NCI-H526 treated with DMSO at 0.1 percent for 48 hours (cell line): ENCODE measurements at regions not wholly inside any gene's neighbourhood (a gene's known extent, or its start where the extent isn't known, plus 50 kb on each side); places are given as distances from the start of the nearest gene placed in this dataset.
"Not testable (repeated sequence)": the region's sequence is repeated elsewhere in the genome, so short reads cannot be mapped to it uniquely, and the experiment has no call there.

Experiments
- DNase-seq: peaks from one replicate; lab custom pipeline; 2025; lab: John Stamatoyannopoulos, UW

DNA sequence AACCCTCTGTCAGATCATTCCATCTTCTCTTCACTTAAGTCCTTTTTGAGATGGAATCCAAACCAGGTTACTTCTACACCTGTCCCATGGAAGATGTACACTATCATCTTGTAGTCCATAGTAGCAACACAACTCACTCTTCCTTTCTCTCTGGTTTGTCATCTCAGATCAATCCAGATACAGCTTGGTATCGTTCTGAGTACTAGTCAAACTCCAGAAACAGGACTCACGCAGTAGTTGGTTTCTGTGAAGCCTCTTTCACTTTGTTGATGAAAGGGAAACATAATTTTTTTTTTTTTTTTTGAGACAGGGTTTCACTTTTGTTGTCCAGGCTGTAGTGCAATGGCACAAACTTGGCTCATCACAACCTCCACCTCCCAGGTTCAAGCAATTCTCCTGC lies 484.0 kb downstream of the PRDM9 start:
- no peak for DNase-seq

DNA sequence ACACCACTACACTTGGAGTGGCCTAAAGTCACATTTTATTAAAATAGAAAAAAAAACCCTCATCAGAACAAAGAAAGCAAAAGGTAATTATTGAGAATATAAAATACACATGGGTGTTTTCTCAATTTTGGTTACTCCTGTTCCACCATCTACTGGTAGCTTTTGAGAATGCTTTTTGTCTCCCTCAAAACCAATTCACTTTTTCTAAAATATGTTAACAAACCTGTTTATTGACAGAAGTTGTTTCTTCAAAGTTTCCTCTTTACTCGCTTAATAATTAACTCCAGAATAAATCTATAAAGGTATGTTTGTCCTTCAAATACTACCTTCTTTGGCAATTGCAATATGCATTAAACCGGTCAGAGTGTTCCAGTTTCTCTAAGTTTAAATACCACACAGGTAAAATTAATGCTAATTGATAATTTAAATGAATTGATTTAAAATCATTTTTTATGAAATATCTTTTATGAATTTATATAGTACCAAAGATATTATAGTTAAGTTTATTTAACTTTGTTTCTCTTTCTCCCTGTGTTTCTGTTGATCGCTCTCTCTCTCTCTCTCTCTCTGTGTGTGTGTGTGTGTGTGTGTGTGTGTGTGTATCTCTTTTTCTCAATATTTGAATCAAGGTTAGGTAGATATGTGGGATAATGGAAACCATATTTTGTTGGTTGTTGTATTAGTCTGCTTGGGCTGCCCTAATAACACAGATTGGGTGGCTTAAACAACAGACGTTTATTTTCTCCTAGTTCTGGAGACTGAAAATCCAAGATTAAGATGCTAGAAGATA lies 487.4 kb downstream of the PRDM9 start:
- DNase-seq, result no peak

DNA sequence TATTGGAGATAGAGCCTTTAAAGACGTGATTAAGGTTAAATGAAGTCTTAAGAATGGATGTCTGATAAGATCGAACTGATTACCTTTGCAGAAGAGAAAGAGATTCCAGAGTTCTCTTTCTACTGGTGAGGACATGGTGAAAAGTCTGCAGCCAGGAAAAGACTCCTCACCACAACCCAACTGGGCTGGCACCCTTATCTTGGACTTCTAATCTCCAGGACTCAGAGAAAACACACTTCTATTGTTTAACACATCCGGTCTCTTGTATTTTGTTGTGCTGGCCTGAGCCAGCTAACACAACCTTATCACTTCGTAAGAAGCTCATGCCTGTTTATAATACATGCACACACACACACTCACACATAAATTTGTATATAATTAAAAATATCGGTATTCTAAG lies 489.1 kb downstream of the PRDM9 start:
- no peak for DNase-seq

DNA sequence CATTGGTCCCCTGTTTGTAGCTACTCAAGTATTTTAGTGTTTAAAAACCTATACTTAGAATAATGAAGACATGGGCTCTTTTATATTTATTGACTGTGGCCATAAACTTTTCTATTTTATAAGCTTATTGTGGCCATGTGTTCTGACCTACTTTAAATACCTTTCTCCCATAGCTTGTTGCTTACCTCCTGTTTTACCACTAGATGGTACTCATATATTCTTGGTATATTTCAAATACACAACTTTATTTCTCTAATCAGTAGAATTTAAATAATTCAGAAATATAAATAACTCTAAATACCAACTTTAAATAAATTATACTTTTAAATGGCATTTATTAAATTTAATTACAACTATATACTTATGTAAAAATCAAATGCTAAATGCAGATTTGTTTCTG lies 498.0 kb downstream of the PRDM9 start:
- DNase-seq, result peak; percentile 8

DNA sequence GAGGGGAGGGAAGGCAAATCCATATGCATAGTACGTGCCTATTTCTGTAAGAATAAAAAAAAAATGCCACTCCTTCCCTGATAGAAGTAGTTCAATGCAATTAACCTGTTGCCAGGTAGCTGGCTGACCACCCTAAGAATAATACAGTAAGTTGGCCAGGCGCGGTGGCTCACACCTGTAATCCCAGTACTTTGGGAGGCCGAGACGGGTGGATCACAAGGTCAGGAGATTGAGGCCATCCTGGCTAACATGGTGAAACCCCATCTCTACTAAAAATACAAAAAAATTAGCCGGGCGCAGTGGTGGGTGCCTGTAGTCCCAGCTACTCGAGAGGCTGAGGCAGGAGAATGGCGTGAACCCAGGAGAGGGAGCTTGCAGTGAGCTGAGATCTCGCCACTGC lies 510.3 kb downstream of the PRDM9 start:
- DNase-seq, result not testable (repeated sequence)

DNA sequence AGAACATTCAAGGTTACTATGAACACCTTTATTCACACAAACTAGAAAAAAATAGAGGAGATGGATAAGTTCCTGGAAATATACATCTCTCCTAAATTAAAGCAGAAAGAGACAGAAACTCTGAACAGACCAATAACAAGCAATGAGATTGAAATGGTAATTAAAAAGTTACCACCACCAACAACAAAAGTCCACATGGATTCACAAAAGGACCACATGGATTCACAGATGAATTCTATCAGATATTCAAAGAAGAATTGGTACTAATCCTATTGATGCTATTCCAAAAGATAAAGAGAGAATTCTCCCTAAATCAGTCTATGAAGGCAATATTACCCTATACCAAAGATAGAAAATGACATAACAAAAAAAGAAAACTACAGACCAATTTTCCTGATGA lies 518.9 kb downstream of the PRDM9 start:
- no peak for DNase-seq

DNA sequence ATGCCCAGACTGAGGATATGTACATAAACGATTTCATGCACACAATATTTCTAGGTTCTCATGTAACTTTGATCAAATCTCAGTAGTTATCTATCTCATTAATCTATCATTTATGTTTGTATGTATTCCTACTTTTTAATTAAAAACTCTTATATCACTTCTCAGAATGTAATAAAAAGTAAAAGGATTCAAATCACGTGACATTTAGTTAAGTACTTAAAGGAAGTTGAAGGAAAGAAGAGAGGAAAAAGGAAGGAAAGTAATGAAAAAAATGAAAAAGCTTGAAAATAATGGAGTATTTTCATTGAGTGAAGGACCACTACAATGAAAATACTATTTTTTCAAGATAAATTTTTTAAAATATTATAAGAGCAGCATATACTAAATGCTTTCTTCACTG lies 535.3 kb downstream of the PRDM9 start:
- DNase-seq, result no peak

DNA sequence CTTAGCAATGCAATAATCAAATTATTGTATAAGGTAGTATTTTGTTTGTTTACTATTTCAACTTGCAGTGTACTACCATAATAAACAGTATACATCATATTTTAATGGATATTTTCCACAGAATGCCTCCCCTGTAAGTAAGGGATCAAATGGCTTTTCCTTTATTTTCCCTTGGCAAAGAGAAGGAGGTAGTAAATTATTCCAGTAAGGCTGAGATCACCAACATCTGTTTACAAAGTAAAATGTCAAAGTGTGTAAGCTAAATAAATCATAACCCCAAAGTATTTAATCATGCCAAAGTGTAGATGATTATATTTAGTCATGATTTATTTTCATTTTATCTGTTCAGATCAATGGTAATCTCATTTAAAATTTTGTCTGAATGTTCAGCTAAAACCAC lies 537.6 kb downstream of the PRDM9 start:
- no peak for DNase-seq

DNA sequence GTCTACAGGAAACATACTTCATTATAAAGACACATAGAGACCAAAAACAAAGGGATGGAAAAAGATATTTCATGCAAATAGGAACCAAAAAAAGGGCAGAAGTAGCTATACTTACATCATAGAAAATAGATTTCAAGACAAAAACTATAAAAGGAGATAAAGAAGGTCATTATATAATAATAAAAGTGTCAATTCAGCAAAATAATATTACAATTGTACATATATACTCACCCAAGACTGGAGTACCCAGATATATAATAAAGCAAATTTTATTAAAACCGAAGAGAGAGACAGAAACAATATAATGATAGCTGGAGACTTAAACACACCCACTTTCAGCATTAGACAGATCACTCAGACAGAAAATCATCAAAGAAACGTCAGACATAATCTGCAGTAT lies 546.3 kb downstream of the PRDM9 start:
- DNase-seq, result no peak

DNA sequence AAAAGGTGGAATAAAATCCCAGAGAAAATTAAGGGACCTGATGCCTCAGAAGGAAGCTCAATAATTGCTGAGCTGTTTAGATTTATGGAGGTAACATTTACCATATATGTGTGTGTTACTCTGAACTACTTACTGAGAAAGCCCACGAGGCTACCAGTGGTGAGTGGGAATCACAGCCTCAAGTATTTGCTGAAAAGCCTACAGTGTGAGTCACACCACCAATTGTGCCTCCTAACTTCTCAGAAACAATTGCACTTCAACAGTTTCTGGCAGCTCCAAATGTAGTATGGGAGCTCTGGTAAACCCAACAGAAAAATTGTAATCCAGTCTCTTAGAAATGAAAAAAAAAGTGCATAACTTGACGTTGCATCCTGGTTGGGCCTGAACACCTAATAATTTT lies 551.6 kb downstream of the PRDM9 start:
- DNase-seq, result no peak

DNA sequence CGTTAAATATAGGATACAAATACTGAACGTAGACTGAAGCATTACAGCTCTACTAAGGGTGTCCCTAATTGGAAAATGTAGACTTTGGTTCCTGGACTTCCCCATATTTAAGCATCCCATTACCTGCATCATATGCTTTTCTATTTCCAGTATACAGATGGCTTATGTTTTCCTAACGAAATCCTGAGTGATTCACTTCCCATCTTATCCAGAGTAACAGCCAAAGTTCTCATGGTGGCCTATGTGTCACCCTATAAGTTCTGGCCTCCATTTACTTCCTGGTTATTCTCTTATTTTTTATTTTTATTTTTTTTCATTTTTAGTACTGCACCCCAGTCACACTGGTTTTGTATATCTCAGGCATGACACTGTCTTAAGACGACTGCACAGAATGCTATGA lies 552.3 kb downstream of the PRDM9 start:
- DNase-seq, result no peak

DNA sequence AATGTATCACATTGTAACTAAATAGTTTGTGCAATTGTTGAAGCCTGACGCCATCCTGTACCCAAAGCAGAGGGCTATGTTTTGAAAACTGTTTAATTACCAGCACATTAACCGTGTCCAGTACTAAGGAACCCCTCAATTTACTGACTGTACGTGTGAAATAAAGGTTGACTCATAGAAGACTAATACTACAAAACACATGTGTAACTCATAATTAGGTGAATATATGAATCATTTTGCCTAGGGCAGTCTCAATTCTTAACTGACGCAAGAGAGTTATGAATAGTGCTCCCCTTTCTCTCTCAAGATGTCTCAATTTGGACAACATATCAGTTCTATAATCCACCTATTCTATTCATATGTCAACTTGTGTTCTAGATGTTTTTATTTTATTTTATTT lies 558.4 kb downstream of the PRDM9 start:
- no peak for DNase-seq

DNA sequence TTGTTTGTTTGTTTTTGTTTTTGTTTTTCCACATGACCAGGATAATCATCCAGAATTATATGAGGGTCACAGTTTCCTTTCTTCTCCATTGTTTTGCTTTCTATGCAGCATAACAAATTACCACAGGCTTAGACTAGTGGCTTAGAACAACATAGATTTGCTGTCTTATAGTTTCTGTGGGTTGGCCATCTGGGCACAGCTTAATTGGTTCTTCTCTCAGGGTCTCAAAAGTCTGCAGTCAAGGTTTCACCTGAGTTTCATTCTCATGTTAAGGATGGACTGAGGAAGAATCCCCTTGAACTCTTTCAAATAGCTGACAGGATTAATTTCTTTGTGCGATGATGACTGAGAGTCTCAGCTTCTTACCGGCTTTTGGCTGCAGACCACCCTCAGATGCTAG lies 559.8 kb downstream of the PRDM9 start:
- no peak for DNase-seq

DNA sequence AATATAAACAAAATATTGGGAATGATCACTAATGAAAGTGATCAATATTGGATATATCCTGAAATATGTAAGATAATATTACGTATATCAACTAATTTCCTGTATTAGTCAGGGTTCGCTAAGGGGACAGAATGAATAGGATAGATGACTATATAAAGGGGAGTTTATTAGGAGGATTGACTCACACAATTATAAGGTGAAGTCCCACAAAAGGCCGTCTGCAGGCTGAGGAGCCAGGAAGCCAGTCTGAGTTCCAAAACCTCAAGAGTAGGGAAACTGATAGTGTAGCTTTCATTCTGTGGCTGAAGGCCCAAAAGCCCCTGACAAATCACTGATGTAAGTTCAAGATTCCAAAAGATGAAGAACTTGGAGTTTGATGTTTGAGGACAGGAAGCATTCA lies 561.1 kb downstream of the PRDM9 start:
- no peak for DNase-seq

DNA sequence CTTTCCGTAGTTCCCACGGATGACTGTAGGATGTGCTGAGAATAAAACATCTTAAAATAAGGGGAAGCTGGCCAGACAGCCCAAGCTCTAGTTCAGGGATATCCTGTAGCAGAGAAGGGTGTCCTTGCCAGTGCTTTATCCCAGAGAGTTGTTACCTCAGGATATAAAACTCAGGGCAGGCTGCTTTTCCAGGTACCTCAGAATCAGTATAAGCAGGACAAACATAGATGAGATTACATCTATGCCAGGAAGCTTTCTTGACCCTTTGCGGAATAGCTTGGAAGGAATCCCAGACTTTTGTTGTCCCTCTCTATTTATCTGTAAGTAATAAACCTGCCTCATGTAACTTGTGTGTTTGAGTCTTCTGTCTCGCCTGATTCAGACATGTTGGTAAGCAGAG lies 565.7 kb downstream of the PRDM9 start:
- DNase-seq, result no peak

DNA sequence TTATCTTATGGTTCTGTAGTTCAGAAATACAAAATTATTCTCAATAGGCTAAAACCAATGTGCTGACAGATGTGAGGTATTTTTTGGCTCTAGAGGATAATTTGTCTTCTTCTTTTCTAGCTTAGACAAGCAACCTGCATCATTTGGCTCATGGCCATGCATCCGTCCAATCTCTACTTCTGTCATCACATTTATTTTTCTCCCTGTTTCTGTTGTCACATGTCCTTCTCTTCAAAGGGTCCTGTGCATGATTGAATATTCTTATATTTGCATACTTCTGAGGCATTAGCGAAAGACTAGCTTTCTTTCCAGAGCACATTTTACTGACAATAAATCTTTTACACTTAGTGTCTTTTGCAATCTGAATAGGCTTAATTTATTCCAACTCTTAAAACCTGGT lies 564.7 kb downstream of the CDH10 start:
- DNase-seq, result no peak

DNA sequence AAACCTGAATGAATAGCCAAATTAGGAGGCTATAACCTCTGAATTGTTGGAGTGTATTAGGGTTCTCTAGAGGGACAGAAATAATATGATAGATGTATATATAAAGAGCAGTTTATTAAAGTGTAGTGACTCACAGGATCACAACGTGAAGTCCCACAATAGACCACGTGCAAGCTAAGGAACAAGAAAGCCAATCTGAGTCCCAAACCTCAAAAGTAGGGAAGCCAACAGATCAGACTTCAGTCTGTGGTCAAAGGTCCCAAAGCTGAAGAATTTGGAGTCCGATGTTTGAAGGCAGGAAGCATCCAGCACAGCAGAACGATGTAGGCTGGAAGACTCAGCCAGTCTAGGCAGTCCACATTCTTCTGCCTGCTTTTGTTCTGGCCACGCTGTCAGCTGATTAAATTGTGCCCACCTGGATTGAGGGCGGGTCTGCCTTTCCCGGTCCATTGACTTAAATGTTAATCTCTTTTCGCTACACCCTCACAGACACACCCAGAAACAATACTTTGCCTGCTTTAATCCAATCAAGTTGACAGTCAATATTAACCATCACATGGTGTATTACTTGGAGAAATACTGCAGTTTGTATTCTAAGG lies 550.6 kb downstream of the CDH10 start:
- DNase-seq, result no peak

DNA sequence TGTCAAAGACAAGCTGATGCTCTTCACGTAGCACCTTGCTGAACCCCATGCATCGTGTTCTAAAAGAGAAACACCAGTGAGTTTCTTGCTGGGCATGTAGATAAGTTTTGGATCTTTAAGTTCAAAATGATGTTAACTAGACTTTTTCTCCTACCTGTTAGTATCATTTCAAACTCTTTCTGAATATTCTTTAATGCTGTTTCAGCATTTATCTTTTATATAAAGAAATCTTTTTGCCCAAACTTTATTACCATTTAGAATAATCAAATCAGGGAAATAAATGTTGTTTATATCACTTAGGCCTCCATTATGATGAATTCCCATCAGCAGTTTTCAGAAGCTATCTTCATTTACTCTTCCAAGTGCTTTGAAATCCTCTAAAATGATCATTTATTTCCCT lies 542.8 kb downstream of the CDH10 start:
- no peak for DNase-seq

DNA sequence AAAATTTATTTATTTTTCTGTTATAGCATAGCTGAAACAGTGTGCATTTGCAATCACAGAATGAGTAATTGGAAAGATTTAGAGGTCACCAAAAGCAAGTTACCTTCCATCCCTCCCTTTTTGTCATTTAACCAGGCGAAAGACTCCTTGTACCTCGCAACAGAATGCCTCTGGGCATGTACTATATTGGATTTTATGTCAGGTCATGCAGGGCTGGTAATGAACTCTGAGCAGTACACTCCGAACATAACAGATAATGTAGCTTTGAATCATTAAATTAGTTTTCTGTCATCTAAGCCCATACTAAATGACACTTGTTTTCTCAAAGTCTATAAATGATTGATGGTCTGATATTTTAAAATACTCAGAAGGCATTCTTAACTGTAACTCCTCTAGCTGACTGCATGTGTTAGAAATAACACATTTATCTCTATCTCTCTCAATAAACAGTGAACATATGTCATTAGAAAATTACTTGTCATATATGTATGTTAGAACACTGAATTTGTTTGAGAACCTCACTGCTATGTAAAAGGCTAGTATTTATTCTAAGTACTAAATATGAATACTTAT lies 541.2 kb downstream of the CDH10 start:
- DNase-seq, result no peak

DNA sequence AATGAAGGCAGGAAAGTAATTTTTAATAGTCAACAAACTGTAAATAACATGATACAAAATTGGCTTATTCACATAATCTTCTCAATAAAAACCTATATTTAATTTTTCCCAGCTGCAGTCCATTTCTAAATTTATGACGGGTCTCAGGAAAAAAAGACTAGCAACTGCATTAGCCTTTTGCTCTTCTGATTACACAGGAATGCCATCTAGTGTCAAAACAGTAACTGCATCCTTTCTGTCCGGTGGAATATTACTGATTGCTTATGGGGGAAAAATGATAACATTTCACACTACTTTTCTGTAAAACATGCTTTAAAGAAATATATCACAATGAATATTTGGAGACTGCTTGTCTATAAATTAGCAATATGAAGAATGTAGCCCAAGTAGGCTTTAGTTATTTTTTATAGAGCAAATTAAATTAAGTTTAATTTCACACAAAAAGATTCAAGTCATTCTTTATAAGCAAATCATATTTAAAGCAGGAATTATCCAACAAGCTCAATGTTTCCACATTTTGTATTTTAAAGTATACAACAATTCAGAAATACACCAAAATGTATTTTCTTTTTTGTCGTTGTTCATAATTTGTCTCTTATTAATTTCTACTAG lies 534.7 kb downstream of the CDH10 start:
- peak; percentile 16 for DNase-seq

DNA sequence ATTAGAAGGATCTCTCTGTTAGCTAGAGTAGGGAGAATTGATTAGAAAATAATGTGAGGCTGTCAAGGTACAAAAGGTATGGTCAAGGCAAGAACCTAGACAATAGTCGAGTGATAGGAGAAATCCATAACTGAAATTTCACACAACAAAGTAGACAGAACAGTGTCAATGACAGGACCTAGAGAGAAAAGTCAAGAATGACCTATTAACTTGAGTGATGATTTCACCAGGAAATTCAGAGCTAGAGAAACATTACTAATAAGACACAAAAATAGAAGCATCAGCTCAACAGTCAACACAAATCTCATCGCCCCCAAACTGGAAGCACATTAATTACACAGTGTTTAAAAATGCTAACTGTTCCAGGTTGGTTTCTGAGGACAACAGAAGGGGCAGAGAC lies 532.4 kb downstream of the CDH10 start:
- DNase-seq, result no peak

DNA sequence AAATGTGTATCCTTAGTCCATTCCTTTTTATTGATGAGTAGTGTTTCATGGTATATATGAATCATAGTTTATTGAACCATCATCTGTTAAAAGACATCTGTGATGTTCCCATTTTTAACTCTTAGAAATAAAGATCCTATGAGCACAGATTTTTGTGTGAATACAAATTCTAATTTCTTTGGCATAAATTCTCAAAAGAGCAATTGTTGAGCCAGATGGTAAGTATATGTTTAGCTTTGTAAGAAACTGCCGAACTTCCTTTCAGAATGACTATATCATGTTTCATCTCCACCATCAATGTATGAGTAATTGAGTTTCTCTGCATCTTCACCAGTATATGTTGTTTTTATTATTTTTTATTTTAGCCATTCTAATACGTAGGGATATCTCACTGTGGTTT lies 526.4 kb downstream of the CDH10 start:
- DNase-seq, result no peak

DNA sequence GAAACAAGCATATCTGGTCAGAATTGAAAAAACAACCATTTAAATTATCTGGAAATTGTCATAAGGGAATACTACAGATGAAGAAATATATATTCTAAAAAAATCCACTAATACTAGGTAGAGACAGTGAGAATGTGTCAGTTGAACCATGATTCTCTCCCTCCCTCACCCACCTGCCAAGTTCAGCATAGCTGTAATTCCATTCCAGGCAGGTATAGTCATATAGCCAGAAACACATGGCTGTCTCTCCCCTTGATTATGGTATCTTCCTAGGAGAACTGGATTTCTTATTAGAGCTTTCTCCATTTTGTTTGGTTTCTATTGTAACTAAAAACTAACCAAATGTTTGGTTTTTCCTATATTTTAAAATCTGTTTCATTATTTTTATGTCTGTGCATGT lies 509.2 kb downstream of the CDH10 start:
- DNase-seq, result no peak
